Occipital lobe (tissue), 1 donor: ENCODE measurements at regions not wholly inside any gene's neighbourhood (a gene's known extent, or its start where the extent isn't known, plus 50 kb on each side); places are given as distances from the start of the nearest gene placed in this dataset.
"Not testable (repeated sequence)": the region's sequence is repeated elsewhere in the genome, so short reads cannot be mapped to it uniquely, and the experiment has no call there.

Experiments used
- DNase-seq: peaks from one replicate; lab custom pipeline; 2025; lab: John Stamatoyannopoulos, UW

GRCh38 chr7:45404622-45405021 is 169.5 kb upstream of the ADCY1 start:
- DNase-seq = no peak

DNA sequence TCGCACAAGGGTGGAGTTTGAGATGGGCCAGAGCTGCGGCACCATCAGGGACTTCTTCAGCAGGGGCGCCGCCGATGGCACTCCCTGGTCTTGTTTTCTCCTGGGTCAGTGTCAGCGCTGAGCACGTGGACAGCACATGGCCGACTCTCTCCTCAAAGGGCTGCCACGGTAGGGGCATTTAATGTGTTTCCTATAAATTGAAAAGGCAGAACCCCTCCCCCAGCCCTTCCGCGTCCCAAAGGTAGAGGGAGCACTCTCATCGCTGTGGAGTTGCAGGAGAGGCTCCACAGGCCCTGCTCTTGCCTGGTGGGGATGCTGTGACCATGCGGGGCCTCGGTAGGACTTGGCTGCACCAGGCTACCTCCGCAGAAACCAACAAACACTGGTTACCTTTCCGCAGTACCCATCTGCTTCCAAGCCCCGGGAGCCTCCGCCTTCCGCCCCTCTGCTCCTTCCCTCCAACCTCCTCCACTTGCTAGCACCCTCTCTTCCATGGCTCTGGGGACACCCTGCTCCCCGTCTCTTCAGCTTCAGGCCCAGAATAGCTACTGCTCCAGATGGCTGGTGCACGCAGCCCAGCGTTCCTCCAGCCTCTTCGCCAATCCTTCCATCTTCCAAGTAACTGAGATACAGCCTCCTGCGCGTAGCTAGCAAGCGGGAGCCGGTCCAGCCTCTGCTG is 166.3 kb upstream of the ADCY1 start:
- DNase-seq = peak; percentile 58

GRCh38 chr7:45408409-45408737 is 165.8 kb upstream of the ADCY1 start:
- no peak for DNase-seq

GRCh38 chr7:45410893-45411292 is 163.3 kb upstream of the ADCY1 start:
- no peak for DNase-seq

DNA sequence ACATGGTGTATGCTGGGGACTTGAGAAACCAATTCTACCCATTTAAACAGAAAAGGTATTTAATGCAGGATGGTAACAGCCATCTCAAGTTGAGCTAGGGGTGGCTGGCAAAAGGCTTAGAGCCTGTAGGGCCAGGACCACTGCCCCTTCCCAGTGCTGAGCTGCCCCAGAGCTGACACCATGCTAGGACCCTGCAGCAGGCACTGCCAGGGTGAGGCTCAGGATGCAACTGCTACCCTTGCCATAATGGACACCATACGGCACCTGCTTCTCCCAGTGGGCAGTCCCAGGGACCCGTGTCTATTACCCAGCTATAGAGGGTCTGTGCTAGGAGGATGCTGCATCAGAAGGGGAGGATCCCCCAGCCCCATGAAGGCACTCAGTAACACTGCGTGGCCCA is 160.7 kb upstream of the ADCY1 start:
- DNase-seq = no peak

DNA sequence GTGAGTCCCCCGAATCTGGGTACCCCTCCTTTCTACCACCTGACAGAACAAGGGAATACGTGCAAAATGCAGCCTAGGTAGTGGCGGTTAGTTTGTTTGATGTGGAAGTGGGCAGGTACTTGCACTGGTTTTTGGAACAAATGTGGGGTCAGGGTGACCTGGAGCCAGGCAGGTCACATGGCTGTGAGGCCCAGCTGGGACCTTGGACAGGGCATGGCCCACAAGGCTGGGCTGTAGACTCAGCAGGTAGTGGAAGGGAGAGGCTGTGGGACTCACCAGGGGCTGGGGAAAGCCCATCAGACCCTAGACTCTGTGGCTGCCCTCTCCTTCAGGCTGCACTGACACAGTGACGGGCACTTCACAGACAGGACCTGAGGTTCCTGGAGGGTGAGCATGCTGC is 159.9 kb upstream of the ADCY1 start:
- no peak for DNase-seq

- DNase-seq = no peak
Measured at GRCh38 chr7:45415265-45415664, 158.9 kb upstream of the ADCY1 start.

DNA sequence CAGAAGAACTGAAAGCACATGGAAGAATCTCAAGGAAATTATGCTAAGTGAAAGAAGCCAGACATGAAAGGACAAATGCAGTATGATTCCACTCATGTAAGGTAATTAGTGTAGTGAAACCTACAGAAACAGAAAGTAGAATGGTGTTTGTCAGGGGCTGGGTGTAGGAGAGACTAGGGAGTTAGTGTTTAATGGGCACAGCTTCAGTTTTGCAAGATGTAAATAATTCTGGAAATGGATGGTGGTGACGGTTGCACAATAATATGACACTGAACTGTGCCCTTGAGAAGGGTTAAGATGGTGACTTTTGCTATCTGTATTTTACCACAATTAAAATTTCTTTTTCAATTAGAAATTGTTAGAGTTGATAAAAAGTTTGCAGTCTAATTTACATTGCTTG is 157.3 kb upstream of the ADCY1 start:
- DNase-seq = no peak

DNA sequence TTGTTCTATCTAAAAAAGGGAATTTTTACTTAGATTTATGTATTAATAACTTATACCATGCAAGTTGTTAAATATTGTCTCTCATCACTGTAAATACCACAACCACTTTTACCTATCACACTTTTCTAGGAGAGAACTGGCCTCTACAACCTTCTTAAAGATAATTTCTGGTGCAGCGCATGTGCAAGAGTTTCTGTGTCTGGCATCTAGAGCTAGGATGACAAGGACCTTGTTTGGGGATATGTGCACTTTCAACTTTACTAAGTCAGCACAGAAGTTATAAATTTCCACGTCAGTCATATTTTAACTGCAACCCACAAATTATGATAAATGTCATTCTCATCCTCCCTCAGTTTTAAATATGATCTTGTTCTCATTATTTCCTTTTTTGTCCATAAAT is 156.9 kb upstream of the ADCY1 start:
- DNase-seq = no peak

DNA sequence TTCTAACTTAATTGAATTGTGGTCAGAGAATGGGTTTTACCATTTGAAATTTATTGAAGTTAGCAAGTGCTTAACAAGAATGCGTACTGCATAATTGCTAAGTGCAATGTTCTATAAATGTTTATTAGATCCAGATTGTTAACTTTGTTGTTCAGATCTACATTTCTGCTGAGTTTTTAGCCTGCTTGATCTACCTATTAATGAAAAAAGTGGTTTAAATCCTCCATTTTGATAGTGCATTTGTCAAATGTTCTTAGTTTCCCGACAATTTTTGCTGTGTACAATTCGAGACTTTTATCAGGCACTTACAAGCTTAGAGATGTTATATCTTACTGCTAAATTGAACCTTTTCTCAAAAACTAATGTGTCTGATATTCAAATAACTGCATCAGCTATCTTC is 156.4 kb upstream of the ADCY1 start:
- no peak for DNase-seq

DNA sequence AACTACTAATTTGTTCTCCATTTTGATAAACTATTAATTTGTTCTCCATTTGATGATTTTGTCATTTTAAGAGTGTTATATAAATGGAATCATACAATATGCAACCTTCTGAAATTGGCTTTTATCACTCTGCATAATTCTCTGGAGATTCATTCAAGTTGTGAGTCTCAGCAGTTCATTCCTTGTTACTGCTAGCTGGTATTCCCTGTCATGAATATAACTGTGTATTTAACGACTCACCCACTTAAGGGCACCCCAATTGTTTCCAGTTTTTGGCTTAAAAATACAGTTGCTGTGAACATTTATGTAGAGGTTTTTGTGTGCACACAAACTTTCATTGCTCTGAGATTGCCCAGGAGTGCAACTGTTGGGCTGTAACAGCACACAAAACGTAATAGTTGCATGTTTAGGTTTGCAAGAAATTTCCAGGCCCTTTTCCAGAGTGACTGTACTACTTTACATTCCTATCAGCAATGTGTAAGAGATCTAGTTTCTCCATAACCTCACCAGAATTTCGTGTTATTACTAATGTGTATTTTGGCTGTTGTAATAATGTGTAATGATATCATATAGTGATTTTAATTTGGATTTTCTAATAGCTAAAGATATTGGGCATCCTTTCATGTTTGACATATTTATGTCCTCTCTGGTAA is 153.2 kb upstream of the ADCY1 start:
- no peak for DNase-seq

DNA sequence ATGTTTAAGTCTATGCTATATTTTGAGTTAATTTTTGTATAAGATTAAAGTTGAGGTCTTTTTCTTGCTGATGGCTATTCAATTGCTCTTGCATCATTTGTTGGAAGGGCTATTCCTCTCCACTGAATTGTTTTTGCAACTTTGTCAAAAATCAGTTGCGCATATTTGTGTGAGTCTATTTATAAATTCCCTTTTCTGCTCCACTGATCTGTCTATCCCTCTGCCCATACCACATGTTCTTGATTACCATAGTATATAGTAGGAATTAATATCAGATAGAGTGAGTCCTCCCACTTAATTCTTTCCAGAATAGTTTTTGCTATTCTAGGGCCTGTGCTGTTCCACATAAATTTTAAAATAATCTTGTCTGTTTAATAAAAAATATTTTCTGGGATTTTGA is 152.4 kb upstream of the ADCY1 start:
- DNase-seq = no peak

- no peak for DNase-seq
Measured at GRCh38 chr7:45430397-45430796, 143.8 kb upstream of the ADCY1 start.

DNA sequence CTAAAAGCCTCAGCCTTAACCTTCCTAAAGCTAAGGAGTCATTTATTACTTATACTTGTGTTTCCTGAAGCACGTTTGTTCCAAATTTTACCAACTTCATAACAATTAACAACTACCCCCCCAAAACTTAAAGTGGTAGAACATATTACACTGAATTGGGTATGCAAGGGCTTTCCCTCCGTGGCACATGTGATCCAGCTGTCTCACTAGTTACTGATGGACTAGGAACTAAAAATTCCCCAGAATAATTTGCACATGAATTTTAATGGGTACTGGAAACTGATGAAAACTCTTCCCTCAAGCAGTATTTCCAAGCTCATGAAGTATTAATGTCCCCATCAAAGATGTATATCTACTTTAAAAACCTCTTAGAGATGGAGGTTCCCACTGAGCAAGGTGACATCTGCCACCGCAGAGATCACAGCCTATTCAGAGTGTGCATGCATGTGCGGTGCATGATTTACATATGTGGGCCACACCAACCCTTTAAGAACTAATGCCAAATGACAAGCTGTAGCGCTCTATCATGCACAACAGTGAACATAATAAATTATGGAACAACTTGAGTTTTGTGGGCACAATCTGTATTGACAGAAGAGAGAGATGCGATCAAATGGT is 139.9 kb upstream of the ADCY1 start:
- DNase-seq = no peak

- DNase-seq = no peak
Measured at GRCh38 chr7:45435131-45435530, 139.0 kb upstream of the ADCY1 start.

GRCh38 chr7:45435846-45436245 is 138.3 kb upstream of the ADCY1 start:
- no peak for DNase-seq

- DNase-seq = not testable (repeated sequence)
Measured at GRCh38 chr7:45440776-45441175, 133.4 kb upstream of the ADCY1 start.

DNA sequence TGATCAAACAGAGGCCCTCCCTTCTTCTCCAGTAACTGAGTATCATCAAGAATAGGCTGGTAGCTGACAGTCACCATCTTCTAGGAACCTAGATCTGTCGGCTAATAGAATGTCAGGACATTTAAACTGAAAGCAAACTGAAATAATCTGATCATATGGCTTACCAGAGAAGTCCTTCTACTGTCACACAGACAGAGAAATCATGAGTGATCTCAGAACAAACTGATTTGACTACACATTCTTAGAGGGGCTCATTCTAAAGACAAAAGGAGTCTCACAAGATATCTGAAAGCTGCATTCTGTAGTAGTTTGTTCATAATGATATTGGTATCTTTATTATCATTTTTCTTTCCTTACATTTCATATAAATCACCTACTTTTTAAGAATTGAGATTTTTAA is 130.9 kb upstream of the ADCY1 start:
- DNase-seq = no peak

GRCh38 chr7:45446195-45446944 is 127.8 kb upstream of the ADCY1 start:
- no peak for DNase-seq

DNA sequence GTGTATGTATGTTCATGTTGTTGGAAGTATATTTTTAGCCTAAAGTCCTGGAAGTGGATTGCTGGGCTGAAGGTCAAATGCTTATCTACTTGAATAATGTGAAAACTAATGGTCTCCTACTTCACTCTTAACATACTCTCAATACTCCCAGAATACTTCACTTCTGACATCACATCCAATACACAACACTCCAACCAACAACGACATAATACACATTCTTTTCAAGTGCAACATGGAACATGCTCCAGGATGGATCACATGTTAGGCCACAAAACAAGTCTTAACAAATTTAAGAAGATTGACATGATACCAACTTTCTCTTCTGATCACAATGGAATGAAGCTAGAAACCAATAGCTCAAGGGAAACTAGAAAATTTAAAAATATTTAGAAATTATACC is 126.9 kb upstream of the ADCY1 start:
- DNase-seq = no peak

GRCh38 chr7:45450571-45451204 is 123.5 kb upstream of the ADCY1 start:
- no peak for DNase-seq
